GM19397 (cell line): ENCODE measurements at regions not wholly inside any gene's neighbourhood (a gene's known extent, or its start where the extent isn't known, plus 50 kb on each side); places are given as distances from the start of the nearest gene placed in this dataset.
"Not testable (repeated sequence)": the region's sequence is repeated elsewhere in the genome, so short reads cannot be mapped to it uniquely, and the experiment has no call there.

Experiments
- ATAC-seq: cut with Tn5 transposase; IDR thresholded peaks from one replicate; pipeline ENCODE4 v1.9.1; 2021; ENCODE audit warnings: mild to moderate bottlenecking, moderate library complexity; ENCODE audit not compliant: unreplicated experiment

DNA sequence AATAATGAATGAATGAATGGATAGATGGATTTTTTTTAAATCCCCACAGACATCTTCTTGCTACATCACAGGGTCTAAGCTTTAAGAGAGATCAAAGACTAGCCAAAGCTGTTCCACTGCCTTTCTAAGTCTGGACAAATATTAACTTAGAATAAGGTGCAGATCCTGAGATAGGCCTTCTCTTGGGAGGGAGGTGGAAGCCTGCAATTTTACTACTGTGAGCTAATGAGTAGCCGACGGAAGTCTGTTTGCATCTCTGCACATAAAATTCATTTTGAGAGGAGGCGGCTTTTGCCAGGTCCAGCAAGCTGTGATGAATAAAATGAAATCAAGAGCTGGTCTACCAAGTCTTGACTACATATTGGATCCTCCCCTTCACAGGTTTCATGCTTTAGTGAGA is 484.9 kb downstream of the TMEM38B start:
- ATAC-seq: no peak

DNA sequence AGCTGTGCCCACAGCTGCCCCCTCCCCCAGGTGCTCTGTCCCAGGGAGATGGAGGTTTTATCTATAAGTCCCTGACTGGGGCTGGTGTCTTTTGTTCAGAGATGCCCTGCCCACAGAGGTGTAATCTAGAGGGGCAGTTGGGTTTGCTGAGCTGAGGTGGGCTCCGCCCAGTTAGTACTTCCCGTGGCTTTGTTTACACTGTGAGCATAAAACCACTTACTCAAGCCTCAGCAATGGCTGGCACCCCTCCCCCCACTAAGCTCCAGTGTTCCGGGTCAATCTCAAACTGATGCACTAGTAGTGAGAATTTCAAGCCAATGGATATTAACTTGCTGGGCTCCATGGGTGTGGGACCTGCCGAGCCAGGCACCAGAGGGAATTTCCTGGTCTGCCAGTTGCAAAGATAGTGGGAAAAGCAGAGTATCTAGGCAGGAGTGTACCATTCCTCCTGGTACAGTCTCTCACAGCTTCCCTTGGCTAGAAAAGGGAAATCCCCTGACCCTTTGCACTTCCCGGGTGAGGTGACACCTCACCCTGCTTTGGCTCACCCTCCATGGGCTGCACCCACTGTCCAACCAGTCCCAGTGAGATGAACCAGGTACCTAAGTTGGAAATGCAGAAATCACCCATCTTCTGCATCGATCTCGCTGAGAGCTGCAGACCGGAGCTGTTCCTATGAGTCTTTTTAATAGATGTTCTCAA is 509.6 kb downstream of the TMEM38B start:
- ATAC-seq: not testable (repeated sequence)

DNA sequence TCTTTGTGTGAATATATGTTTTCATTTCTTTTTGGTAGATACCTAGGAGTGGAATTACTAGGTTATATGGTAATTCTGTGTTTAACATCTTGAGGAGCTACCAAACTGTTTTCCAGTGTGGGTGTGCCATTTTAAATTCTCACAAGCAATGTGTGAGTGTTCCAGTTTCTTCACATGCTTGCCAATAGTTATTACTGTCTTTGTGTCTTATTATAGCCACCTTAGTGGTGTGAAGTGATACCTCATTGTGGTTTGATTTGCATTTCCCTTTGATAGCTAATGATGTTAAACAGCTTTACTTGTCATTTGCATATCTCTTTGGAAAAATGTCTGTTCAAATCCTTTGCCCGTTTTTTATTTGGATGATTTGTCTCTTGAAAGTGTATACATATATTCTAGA is 513.0 kb downstream of the TMEM38B start:
- ATAC-seq: no peak

DNA sequence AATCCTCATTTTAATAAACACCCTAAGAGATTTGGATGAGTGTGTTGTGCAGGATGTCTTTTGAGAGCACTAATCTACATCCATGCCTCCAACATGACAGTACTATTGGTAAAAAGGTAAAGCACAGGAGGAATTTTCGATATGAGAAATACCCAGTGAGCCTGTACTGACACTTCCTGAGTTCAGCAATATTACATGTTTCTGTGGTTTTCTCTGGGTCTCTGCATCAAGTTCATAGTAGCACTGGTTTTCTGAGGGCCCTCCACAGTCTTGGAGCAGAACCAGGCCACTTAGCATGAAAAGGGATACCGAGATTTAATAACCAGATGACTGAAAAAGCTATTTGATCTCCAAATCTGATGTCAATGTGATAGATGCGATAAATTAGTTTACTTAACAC is 524.1 kb downstream of the TMEM38B start:
- peak; percentile 35 for ATAC-seq

DNA sequence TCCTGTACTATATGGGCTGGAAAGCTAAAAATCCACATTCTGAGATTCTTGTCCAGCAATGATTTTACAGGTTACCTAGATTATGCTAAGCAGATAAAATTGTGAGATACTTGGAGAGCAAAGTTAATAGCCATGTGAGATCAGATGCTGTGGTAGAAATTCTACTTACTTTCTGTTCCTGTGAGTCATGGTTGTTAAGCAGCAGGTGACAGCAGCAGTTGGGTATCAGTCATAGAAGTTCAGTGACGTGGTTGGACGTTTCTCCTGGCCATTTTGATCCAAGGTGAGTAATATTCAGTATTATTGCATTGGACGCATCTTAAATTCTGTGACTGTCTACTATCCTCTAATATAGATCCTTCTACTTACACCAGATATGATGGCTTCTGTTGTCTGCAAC is 524.5 kb downstream of the TMEM38B start:
- ATAC-seq: peak; percentile 51

DNA sequence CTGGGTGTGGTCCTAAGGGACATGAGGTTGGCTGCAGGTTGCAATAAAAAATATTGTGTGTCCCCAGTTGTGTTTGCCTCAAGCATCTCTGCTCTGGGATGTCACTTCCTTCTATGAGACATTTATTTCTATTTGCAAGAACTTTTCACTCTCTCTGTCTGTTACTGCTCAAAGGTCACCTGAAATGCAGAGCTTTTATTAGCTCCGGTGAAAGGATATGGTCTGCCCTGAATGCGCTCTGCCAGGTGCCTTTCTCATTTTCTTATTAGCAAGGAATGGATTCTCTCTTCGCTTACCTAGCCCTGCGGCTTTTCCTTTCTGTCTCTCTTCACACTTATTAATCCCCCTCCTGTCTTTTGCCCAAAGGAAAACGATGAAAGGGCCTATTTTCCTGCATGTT is 526.1 kb downstream of the TMEM38B start:
- no peak for ATAC-seq

DNA sequence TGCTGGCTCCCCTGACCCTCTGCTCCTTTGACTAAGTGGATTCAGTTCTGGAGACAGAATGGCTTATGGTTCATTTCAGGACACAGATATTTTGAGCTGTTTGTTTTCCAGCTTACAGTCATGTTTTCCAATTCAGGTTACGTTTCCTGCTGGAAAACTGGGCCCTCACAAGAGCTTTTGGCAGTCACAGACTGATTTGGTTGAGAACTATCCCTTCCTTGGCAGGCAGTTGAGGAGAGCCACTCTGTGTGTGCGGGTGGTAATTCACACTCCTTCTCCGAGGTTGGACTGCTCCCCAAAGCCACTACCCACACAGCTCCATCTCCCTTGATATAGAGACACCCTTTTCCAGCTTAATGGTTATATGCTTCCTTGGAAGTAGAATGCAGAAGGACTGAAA is 534.5 kb downstream of the TMEM38B start:
- no peak for ATAC-seq

DNA sequence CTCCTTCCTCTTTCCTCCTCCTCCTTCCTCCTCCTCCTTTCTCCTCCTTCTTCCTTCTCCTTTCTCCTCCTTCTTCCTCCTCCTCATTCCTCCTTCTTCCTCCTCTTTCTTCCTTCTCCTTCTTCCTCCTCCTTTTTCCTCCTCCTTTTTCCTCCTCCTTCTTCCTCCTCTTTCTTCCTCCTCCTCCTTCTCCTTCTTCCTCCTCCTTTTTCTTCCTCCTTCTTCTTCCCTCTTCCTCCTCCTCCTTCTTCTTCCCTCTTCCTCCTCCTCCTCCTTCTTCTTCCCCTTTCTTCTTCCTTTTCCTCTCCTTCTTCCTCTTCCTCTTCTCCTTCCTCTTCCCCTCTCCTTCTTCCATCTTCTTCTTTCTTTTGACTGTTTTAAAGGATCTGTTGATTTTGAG is 538.8 kb downstream of the TMEM38B start:
- ATAC-seq: no peak

DNA sequence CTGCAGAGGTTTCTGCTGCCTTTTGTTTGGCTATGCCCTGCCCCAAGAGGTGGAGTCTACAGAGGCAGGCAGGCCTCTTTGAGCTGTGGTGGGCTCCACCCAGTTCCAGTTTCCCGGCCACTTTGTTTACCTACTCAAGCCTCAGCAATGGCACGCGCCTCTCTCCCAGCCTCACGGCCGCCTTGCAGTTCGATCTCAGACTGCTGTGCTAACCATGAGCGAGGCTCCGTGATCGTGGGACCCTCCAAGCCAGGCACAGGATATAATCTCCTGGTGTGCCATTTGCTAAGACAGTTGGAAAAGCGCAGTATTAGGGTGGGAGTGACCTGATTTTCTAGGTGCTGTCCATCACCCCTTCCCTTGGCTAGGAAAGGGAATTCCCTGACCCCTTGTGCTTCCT is 566.6 kb downstream of the TMEM38B start:
- not testable (repeated sequence) for ATAC-seq

DNA sequence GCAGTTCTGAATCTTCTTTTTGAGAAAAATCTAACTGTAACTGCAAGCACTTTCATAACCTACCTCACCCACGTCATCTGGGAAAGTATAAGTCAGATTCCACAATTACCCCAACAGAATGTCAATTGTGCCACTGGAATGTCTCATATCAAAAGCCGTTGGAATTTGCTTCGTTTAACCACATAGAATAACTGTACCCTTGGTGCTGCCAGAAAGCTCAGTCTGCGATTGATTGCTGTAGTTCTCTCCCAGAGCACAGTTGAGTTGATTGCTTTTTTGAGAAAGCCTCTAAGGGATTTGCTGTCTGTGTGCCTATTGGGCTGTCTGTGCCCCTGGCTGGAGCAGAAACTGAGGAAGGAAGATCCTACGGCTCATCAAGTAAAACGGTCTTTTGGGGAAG is 583.6 kb downstream of the TMEM38B start:
- ATAC-seq: no peak

DNA sequence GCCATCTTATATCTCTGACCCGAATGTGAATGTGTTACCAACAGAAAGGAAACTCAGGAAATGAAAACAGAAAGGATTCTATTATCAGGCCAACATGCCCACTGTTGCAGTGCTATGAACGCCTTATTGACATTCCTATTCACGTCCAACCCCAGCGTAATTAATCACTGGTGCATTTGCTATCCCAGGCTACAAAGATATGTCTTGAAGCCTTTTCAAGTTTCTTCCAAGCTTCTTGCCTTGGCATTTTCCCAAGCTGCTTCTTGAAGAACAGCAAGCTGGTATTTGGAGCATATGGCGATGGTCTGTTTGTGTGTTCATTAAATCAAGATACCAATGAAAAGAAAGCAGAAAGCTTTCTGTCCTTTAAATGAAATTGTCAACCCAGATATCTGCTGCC is 579.2 kb upstream of the ZNF462 start:
- no peak for ATAC-seq

DNA sequence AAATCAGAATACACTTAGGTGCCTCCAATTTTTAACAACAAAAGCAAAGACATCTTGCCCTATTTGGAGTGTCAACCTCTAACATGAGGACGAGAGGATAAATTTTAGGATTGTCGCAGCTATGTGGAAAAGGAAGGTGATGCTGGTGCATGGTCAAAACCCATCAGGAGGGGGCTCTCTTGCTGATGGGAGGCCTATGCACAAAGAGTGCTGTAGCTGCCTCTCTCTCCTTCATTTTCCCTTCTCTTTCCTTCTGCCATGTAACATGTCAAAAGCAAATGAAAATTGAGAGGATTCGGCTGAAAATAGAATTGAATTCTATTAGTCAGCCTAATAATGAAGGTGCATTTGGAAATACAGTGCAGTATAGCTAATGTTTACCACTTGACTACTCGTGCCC is 578.7 kb upstream of the ZNF462 start:
- ATAC-seq: no peak

DNA sequence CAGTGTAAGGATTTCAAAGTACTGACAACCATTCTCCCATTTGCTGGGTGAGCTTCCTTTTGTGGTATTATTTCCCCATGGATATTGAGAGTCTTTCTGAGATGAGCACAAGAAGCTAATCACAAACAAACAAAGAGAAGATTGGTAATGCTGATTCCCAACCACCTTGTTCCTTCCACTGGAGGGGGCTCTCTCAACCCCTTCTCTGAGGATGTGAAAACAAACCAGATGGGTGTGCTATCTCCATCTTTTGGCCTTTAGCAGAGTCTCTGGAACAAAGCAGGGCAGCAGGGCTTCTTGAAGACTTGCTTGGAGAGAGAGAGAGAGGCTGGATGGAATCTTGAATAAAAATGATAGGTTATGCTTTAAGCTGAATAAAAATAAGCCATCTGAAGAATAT is 576.7 kb upstream of the ZNF462 start:
- ATAC-seq: no peak

DNA sequence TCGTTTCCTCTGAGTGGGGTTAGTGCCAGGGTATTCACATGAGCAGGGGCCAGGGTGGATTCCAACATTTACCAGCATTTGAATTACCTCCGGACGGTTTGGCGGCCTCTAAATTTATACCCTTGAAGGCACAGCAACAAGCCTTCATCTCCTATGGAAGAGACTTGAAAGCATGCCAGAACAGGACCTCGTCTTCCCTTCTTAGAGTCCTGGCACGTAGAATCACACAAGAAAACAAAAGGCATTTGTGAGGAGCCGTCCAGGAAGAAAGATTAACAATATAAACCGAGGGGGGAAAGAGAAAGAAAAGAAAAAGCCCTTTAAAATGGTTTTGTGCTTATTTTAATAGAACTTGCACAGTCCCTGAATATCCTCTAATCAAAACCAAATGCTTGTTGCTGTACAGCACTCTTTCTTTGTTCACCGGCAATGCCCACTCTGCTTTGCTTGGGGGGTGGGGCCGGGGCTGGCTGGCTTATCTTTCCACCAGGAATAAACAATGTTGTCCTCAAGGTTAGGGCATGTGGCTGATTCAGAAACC is 575.8 kb upstream of the ZNF462 start:
- ATAC-seq: no peak

DNA sequence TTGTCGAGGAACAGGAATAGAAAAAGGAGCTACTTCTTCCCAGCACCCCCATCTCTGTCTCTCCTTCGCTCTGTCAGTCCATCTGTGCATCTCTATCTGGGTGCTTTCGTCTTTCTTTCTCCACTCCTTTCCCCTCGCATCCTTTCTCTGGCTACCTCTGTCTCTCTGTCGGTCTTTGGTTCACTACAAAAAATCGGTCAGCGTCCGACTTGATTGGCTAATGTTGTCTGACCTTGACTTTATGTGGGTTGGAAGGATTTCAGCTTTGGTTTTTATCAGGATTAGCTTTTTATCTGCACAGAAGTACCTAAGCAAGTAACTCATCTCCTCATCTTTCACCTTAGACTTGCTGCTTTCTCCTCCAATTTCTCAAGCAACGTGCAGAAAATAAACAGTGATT is 575.2 kb upstream of the ZNF462 start:
- ATAC-seq: no peak

DNA sequence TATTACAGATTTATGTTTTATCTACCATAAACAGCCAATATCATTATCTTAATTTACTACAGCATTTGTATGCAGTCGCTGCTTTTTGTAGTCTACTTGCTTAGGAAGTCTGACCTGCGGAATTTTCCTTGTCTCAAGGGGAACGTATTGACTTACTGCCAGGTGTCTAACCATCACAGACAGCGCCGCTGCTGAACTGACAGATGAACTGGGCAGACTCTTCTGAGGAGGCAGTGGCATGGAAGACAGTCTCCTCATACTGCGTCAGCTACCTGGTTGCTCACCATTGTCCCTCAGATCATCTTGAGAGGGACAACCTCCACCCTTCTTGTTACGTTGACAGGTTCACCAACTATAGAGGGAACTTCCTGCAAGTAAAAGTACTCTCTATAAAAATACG is 574.3 kb upstream of the ZNF462 start:
- no peak for ATAC-seq

DNA sequence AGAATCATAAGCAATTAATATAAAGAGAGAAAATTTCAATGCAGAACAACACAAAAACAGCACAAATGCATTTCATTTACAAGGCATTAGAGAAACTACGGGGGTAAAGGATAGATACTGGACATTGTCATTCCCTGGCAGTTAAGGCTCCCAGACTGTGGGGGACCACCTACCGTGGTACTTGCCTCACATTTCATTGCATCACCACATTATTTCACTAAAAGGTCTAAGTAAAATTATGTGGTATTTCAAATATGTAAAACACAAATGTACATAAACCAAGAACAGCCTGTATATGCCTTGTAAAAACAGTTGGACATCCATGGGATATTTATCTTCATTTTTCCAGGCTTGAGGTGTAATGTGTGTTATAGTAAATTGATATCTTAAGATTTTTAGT is 571.2 kb upstream of the ZNF462 start:
- ATAC-seq: no peak

DNA sequence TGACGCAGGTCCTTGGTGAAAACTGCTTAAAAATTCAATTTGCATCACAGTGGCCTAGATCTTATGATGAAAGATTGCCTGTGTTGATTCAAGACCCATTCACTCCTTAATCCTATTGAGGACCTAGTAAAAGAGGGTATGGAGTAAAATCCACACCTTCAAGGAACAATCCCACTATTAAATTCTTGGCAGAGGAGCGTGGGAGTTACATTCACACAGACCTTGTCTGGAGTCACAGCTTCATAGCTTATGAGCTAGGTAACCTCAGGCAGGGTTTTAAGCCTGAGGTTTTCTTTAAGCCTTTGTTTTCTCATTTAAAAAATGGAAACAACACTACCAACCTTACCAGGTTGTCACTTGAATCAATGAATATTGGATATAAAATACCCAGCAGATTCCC is 566.5 kb upstream of the ZNF462 start:
- no peak for ATAC-seq

DNA sequence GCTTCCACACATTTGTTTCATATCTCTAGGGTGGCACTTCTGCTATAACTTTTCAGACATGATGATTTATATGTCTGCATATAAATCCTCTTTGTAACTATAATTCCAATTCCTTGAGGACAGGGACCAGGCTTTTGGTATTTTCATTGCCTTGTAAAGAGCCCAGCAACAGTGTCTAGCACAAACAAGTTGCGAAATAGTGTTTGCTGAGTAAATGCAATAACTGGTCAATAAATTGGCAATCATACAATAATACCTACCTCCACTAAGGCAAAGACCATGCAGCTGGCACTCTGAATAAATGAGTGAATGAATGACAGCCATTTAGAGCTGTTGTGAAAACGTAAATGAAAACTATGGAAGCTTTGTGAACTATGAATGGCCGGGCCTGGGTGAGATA is 564.0 kb upstream of the ZNF462 start:
- ATAC-seq: no peak

DNA sequence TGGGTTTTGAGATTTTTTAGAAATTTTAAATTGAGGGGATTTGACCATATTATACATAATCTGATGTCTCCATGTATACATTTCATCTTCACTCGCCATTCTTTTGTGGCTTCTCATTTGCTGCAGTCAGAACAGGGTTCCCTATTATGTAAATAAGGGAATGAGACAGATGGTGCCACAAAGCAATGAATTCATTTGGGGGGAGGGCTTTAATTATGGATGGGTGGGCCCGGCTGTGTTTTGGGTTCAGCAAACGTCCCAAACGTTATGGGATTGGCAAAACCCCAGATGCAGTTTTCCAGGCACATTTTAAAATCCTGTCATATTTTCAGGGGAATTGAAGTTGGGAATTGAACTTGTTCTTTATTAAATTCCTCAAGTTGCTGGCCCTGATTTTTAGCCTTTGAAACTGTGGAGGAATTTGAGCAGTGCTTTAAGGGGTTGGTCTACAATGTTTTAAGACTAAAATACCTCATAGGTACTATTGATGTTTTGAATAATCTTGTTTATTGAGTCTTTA is 558.5 kb upstream of the ZNF462 start:
- no peak for ATAC-seq

DNA sequence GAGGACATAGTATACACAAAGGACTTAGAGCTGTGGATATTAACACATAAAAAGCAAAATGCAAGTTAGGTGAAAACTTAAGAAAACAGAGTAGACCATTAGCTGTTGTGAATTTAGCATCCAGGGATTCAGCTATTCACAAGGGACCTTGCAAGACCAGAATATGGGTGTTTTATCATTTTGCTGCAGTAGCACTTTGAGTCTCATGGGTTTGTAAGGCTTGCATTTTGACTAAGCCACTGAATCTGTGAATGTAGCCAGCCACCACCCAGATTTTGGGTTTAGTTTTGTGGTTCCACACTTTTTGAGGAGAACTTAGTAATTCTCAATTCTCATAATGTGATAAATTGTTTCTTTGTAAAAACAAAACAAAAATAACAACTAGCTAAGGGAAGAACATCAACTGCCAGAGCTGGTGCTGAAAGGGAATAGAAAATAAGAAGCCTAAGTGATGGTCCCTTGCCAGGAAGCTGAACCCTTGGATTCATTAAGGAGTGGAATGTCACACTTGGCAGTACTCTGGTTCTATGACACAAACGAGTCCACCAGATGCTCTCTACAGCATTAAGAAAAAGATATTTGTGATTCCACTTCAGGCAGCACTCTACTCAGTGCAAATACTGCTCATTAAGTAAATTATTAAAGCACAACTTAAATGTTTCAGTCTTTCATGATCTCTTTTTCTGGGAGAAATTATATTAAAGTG is 557.4 kb upstream of the ZNF462 start:
- ATAC-seq: no peak

DNA sequence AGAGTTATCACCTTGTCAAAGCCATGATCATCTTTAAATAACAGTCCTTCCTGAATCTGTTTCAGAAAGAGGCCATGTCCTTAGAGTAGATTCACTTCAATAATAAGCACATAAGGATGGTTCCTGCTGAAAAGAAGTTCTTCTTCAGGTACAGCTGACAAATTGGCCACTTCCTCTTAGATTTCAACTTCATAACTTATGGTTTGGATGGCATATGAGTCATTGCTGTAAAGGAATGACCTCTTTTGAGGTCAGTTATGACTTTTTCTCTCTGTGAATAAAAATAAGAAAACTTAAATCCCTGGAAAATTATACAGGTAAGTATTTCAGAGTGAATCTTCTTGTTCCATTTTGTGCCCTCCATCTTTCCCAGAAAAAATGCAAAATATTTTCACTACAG is 555.3 kb upstream of the ZNF462 start:
- ATAC-seq: no peak
